Brain microvascular endothelial cell (primary cell): ENCODE measurements at regions not wholly inside any gene's neighbourhood (a gene's known extent, or its start where the extent isn't known, plus 50 kb on each side); places are given as distances from the start of the nearest gene placed in this dataset.

Experiments
- DNase-seq: peaks from one replicate; pipeline ENCODE4 v3.0.0-alpha.2; 2020
- H3K27ac ChIP-seq: fragments of 250-450 bp; sonication (Bioruptor Pico); 2 replicates; pipeline ENCODE4 v1.5.1; 2020; ENCODE audit warnings: mild to moderate bottlenecking, moderate library complexity
- H3K27me3 ChIP-seq: fragments of 250-450 bp; sonication (Bioruptor Pico); replicated peaks from 2 replicates; pipeline ENCODE4 v1.5.1; 2020; ENCODE audit warnings: mild to moderate bottlenecking
- H3K36me3 ChIP-seq: fragments of 250-450 bp; sonication (Bioruptor Pico); replicated peaks from 2 replicates; pipeline ENCODE4 v1.5.1; 2020; ENCODE audit warnings: mild to moderate bottlenecking
- H3K4me3 ChIP-seq: 2 replicates; pipeline ENCODE4 v1.5.1; 2011; ENCODE audit warnings: low read depth, mild to moderate bottlenecking, control low read depth, low read length, moderate library complexity
- in situ Hi-C: cut with HindIII; loops from 2 replicates; pipeline ENCODE4 v1.10.0; 2017; ENCODE audit warnings: low sequenced_read_pairs, low pct_ligation_motif_present
- TF ChIP-seq, protein P1 (sequence below): IDR thresholded peaks from 2 replicates; pipeline ENCODE4 v1.5.1; 2011; ENCODE audit warnings: low read depth, mild to moderate bottlenecking, moderate library complexity, low read length, control low read depth, inconsistent platforms; ENCODE audit errors: missing control alignments

DNA sequence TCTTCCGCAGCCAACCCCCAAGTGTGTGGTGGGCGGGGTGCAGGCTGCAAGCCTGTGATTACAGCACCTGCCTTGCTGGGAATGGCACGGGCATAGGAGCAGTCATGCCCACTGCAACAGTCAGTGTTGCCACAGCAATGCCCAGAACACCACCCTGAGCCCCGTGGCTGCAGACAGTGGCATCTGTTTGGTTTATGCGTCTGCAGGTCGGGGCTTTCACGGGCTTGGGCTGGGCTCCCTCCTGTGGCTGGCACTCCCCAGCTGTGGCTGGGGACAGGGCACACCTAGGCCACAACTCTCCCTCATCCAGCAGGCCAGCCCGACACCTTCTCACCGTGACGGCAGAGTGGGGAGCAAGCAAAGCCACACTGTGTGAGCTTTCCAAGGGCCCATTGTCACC, 115.3 kb upstream of the C1QTNF9B start:
- Histone ChIP-seq H3K27me3 (no peaks in the 10 kb centered on the region), H3K4me3 (no peak overlapping the region), H3K36me3 (no peaks in the 10 kb centered on the region), H3K27ac (no peak overlapping the region)
- TF ChIP-seq, protein P1, sequence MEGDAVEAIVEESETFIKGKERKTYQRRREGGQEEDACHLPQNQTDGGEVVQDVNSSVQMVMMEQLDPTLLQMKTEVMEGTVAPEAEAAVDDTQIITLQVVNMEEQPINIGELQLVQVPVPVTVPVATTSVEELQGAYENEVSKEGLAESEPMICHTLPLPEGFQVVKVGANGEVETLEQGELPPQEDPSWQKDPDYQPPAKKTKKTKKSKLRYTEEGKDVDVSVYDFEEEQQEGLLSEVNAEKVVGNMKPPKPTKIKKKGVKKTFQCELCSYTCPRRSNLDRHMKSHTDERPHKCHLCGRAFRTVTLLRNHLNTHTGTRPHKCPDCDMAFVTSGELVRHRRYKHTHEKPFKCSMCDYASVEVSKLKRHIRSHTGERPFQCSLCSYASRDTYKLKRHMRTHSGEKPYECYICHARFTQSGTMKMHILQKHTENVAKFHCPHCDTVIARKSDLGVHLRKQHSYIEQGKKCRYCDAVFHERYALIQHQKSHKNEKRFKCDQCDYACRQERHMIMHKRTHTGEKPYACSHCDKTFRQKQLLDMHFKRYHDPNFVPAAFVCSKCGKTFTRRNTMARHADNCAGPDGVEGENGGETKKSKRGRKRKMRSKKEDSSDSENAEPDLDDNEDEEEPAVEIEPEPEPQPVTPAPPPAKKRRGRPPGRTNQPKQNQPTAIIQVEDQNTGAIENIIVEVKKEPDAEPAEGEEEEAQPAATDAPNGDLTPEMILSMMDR: no peak
- DNase-seq: no peak
- in situ Hi-C loops: loop anchor here (25.0 kb wide), 1 partner anchor 200 kb away; no protein-coding TSS in a partner anchor

DNA sequence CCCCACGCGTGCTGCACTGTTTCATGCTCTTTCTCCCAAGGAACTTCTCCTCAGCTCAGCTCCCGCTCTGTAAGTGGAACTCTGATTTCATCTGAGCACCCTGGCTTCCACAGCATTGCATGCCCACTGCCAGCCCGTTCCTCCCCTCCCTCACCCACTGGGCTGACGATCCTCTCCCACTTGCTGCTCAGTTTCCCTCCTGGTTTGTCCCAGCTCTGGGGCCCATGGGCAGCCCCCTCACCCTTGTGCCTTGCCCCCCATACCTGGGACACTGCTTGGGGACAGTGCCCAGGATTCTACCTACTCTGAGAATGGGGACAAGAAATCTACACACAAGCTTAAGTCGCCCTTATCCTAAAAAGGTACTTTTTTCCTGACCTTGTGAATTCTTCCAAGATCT, 115.9 kb upstream of the C1QTNF9B start:
- no peaks in the 10 kb centered on the region for H3K27me3 ChIP-seq
- no peak overlapping the region for H3K27ac ChIP-seq
- H3K36me3 ChIP-seq: no peaks in the 10 kb centered on the region
- no peak for DNase-seq
- in situ Hi-C loops: loop anchor here (25.0 kb wide), 1 partner anchor 199 kb away; no protein-coding TSS in a partner anchor
- no peak overlapping the region for H3K4me3 ChIP-seq
- TF ChIP-seq, protein P1: no peak

DNA sequence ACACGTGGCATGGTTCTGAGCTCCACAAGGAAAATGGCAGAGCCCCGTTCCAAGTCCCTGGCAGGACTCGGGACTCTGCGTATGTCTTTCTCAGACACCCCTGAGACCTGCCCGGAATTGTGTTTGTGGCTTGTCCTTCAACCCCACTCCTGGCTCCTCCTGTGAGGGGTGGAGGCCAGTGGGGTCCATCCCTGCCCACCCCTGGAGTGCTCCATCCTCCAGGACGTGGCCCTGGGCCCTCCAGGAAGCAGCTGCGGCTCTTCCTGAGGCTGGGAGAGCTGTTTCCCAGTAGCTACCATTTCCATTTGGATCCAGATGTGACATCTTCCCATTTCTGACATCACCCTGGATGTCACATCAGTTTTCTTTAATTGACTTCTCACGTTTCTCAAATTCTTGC, 118.7 kb upstream of the C1QTNF9B start:
- DNase-seq: no peak
- Histone ChIP-seq H3K36me3 (no peaks in the 10 kb centered on the region), H3K27me3 (no peaks in the 10 kb centered on the region), H3K27ac (no peak overlapping the region), H3K4me3 (no peak overlapping the region)
- in situ Hi-C loops: loop anchor here (25.0 kb wide), 1 partner anchor 196 kb away; no protein-coding TSS in a partner anchor
- TF ChIP-seq, protein P1: no peak

DNA sequence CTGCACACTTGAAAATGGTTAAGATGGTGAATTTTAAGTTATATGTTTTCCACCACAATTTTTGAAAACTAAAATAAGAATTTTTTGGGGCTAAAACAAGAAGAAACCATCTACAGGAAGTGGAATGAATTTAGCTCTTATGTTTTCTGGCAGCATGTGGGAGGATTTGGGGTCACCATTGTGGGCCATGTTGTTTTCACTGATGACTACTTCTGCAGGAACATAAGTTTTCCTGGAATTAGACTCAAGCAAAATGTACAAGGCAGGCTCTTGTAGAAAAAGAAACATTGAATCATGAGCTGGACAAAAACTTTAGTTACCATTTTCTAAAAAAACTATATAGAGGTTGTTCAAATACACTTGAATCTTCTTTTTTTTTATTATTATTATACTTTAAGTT, 125.3 kb upstream of the C1QTNF9B start:
- no peak for DNase-seq
- H3K27me3 ChIP-seq: no peaks in the 10 kb centered on the region
- no peak overlapping the region for H3K4me3 ChIP-seq
- no peaks in the 10 kb centered on the region for H3K36me3 ChIP-seq
- TF ChIP-seq, protein P1: no peak
- no peak overlapping the region for H3K27ac ChIP-seq
- in situ Hi-C loops: loop anchor here (25.0 kb wide), 1 partner anchor 190 kb away; no protein-coding TSS in a partner anchor

DNA sequence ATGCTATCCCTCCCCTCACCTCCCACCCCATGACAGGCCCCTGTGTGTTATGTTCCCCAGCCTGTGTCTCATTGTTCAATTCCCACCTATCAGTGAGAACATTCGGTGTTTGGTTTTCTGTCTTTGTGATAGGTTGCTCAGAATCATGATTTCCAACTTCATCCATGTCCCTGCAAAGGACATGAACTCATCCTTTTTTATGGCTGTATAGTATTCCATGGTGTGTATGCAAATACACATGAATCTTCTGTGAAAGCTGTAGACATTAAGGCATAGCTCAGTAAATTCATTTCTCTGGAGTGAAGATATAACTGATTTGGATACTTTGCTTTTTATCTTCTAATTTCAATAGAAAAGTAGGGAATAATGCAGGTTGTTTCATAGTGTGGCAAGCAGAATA, 125.8 kb upstream of the C1QTNF9B start:
- H3K27me3 ChIP-seq: no peaks in the 10 kb centered on the region
- no peak for DNase-seq
- no peaks in the 10 kb centered on the region for H3K36me3 ChIP-seq
- no peak overlapping the region for H3K27ac ChIP-seq
- TF ChIP-seq, protein P1: no peak
- no peak overlapping the region for H3K4me3 ChIP-seq
- in situ Hi-C loops: loop anchor here (25.0 kb wide), 1 partner anchor 189 kb away; no protein-coding TSS in a partner anchor

DNA sequence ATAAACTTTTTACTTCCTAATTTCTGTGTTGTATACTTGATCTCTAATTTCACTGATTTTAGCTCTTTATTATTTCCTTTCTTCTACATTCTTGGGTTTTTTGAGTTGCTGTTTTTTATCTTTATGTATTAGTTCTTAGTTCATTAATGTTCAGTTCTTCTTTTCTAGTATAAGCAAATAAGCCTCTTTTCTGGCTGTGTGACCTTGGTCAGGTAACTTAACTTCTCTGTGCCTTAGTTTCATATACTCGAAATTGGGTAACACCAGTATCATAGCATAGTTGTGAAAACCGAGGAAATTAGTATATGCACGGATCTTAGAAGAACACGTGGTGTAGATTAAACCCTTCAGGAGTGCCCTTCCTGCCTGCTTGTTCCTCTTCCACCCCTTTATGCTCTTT, 130.2 kb upstream of the C1QTNF9B start:
- in situ Hi-C loops: no loop called here
- no peak overlapping the region for H3K27ac ChIP-seq
- TF ChIP-seq, protein P1: no peak
- no peaks in the 10 kb centered on the region for H3K27me3 ChIP-seq
- H3K36me3 ChIP-seq: no peaks in the 10 kb centered on the region
- H3K4me3 ChIP-seq: no peak overlapping the region
- no peak for DNase-seq
